Nucleus accumbens (tissue), 56 donors: ENCODE measurements at regions not wholly inside any gene's neighbourhood (a gene's known extent, or its start where the extent isn't known, plus 50 kb on each side); places are given as distances from the start of the nearest gene placed in this dataset.

Experiments used
- DNase-seq, 56 donors: peaks; one replicate each; lab custom pipeline; 2025; lab: John Stamatoyannopoulos, UW

GRCh38 chr9:126233913-126234525, 92.6 kb upstream of the MVB12B start:
- no peak for DNase-seq

- no peak for DNase-seq
These were observed 91.8 kb upstream of the MVB12B start for GRCh38 chr9:126234681-126235335.

- DNase-seq, result no peak
These were observed 91.0 kb upstream of the MVB12B start for GRCh38 chr9:126235336-126236243.

- no peak for DNase-seq
These were observed 90.4 kb upstream of the MVB12B start for GRCh38 chr9:126236273-126236672.

GRCh38 chr9:126238415-126238814, 88.2 kb upstream of the MVB12B start:
- no peak for DNase-seq

- DNase-seq, result no peak
These were observed 87.1 kb upstream of the MVB12B start for GRCh38 chr9:126239515-126239914.

GRCh38 chr9:126240835-126241234, 85.8 kb upstream of the MVB12B start:
- DNase-seq, result no peak

- DNase-seq, result no peak
These were observed 77.9 kb upstream of the MVB12B start for GRCh38 chr9:126248680-126249079.

- no peak for DNase-seq
These were observed 64.9 kb upstream of the MVB12B start for GRCh38 chr9:126261584-126262356.

GRCh38 chr9:126262738-126263137, 63.9 kb upstream of the MVB12B start:
- no peak for DNase-seq

- no peak for DNase-seq
These were observed 56.1 kb upstream of the MVB12B start for GRCh38 chr9:126270556-126270955.

- DNase-seq, result peak in 53 of 56 donors; percentile 36 to 88 (median 73)
These were observed 51.1 kb upstream of the MVB12B start for GRCh38 chr9:126275386-126276001.

- DNase-seq, result peak in 16 of 56 donors; percentile 22 to 74 (median 38)
These were observed 50.4 kb upstream of the MVB12B start for GRCh38 chr9:126276056-126276728.
